ENCODE measurements at regions not wholly inside any gene's neighbourhood (a gene's known extent, or its start where the extent isn't known, plus 50 kb on each side); places are given as distances from the start of the nearest gene placed in this dataset.

DNA sequence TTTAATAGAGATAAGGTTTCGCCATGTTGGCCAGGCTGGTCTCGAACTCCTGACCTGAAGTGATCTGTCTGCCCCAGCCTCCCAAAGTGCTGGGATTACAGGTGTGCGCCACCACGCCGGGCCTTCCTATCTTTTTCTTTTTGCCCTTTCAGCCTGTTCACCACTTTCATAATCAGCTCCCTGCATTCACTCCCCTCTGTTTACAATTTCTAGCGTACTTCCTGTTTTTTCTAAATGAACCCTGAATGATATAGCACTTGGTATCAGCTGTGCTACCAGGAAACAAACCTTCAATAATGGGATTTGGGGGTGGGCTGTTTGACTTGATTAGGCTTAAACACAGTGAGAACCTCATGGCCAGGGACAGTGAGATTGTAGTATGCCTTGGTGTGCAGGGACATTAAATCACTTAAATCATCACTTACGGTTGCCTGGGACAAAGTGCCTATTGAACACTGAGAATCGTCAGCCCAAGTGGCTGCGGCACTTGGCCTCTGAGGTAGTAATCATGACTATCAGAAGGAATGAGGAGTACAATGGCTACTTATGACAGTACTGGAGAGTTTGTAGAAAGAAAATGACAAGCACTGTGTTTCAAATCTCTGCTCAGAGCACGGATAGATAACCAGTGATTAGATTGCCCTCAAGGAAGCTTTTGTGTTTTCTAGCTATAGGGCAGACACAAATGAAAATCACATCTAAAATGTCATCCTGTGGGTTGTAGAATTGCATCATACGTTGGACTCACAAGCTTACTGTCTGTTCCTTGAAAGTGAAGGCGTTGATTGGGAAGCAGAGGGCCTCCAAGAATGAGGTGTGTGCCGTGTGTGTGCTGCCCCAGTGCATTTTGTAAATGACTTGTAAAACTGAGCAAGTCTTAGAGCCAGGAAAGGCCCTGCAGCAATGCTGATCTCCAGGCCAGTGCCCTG is 661.8 kb downstream of the MATN1 start:
- no peak for DNase-seq

DNA sequence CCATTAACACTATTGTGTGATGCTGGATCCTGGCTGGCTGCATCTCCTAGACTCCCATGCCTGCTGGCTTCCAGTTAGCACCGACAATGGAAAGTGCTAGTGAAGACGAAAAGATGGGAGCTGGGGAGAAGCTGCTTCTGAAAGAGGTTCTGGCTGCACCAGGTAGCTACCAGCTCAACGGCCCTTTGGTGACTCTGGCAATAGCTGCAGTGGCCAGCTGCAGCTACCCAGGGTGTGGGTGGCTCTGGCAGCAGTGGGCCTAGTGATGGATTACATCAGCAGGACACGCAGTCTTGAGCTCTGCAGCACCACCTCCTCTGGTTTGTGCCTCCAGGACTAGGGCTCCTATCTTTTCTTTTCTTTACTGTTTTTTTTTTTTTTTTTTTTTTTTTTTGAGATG is 662.6 kb downstream of the MATN1 start:
- DNase-seq: no peak

DNA sequence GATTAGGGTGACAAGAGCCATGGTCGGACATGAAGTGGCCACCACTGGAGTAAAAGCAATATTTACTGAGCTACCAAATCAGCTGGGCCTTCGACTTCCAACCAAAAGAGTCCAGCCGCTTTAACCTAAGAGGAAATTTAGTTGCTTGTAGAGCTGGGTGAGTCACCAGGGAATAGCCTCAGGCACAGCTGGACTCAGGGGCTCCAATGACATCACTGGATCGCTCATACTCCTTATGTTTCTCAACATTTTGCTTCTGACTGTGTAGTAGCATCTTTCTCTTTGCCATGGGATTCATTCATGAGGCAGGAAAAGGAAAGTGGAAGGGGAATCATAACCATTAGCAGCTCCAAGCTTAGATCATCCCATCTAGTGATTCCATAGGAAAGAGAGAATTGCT is 664.4 kb downstream of the MATN1 start:
- DNase-seq: no peak

- no peak for DNase-seq
These were observed 669.3 kb downstream of the MATN1 start for GRCh38 chr1:30054126-30054525.

DNA sequence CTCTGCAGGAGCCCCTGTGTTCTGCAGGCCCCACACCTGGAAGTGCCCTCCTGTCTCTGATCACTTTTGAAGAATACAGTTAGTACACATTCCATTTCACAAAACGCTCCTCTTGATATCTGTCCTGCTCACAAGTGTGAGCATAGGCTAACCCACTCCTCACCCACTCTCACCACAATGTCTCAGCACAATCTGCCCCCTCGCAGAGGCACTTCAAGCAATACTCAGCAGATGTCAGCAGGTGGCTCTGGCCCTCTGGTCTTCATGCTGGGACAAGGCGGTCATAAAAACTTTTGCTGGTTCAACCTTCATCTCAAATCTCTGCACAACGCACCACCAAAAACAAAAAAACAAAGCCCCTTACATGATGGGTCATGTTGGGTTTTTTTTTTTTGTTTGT is 671.2 kb downstream of the MATN1 start:
- DNase-seq: no peak

- no peak for DNase-seq
These were observed 671.6 kb downstream of the MATN1 start for GRCh38 chr1:30051777-30052176.

- no peak for DNase-seq
These were observed 673.6 kb downstream of the MATN1 start for GRCh38 chr1:30049748-30050296.

- no peak for DNase-seq
These were observed 674.5 kb downstream of the MATN1 start for GRCh38 chr1:30048905-30049304.

GRCh38 chr1:30047576-30047975 is 675.8 kb downstream of the MATN1 start:
- no peak for DNase-seq

DNA sequence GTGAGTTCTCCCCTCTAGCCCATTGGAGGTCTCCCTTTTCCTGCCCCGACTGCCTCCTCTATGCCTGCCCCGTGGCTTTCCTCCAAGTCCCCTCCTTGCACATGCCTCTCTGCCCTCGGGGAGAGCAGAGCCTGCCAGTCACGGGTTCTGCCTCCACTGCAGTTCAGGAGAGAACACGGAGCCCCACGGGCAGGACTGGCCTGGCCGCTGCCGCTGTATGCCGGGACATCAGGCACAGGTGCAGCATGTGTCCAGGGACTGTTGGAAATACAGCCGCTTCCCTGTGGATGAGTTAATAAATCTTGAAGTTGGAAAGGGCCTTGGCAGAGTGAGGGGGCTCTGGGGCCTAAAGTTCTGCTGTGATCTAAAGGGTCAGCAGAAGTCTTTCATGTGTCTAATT is 676.6 kb downstream of the MATN1 start:
- DNase-seq: no peak

DNA sequence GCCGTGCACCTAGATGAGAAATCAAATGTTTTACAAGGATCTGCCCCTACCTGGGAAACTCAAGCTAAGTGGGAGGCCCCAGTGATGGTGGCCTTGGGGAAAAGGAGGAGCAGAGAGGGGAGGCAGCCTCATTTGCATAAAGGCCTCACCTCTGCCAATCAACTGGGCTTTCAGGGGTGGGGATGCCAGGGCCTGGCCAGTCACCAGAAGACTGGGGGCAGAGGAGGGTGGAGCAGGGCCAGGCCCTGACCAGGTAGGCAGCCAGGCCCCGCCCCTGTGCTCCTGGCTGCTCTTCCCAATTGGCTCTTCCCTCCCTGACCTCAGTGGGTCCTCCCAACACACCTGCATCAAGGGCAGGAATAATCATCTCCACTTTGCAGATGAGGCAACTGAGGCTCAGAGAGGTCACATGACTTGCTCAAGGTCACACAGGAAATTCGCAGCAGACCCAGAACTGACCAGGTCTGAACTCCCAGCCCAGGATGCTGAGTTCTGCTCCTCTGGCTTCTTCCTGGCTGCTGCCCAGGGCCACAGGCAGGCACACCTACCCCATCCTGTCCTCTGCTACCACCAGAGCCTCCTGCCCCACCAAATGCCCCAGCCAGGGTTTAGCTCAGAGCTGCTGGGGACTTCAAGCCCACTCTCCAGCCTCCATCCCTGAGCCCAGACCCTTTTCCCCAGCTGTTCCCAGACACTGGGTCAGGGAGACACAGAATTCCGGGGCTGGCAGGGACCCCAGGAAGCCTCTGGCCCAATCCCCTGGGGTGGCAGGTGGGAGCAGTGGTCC is 677.9 kb downstream of the MATN1 start:
- DNase-seq: no peak

DNA sequence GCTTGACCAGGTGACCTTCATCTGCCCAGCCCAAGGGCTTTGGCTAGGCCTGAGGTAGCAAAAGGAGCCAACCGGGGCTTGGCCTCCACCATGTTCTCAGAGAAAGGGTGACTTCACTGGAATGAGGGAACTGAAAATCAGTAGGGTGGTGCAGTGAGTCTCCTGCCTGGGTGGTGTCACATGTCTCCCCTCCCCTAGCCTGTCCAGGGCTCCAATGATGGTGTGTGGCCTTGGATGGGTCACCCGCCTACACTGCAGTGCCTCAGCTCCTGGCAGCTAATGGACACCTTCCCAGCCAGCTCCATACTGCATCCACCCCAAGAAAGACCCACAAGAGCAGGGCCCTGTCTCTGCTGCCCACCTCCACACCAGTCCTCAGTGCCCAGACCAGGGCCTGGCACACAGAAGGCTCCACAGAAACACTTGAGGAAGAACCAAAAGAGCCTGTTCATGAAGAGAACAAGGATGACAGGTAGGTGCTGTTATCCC is 678.7 kb downstream of the MATN1 start:
- DNase-seq: no peak

- no peak for DNase-seq
These were observed 679.5 kb downstream of the MATN1 start for GRCh38 chr1:30043731-30044408.

DNA sequence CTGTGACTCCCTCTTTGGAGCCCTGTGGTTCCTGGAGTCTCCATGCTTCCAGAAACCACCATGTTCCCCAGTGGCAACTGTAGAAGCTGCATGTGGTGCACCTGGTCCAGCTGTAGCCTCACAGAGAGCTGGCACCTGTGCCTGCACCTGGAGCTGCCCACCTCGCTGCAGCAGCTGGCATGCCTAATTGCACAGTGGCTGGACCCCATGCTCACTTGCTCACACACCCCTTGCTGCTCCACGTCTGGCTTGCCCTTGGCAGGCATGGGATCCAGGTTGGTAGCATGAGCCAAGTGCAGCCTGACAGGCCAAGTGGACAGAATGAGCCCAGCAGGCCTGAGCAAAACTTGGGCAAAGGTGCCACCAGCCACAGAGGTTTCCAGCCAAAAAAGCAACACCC is 680.1 kb downstream of the MATN1 start:
- DNase-seq: no peak

- DNase-seq: no peak
These were observed 680.8 kb downstream of the MATN1 start for GRCh38 chr1:30042438-30043147.

GRCh38 chr1:30041741-30042437 is 681.5 kb downstream of the MATN1 start:
- no peak for DNase-seq

DNA sequence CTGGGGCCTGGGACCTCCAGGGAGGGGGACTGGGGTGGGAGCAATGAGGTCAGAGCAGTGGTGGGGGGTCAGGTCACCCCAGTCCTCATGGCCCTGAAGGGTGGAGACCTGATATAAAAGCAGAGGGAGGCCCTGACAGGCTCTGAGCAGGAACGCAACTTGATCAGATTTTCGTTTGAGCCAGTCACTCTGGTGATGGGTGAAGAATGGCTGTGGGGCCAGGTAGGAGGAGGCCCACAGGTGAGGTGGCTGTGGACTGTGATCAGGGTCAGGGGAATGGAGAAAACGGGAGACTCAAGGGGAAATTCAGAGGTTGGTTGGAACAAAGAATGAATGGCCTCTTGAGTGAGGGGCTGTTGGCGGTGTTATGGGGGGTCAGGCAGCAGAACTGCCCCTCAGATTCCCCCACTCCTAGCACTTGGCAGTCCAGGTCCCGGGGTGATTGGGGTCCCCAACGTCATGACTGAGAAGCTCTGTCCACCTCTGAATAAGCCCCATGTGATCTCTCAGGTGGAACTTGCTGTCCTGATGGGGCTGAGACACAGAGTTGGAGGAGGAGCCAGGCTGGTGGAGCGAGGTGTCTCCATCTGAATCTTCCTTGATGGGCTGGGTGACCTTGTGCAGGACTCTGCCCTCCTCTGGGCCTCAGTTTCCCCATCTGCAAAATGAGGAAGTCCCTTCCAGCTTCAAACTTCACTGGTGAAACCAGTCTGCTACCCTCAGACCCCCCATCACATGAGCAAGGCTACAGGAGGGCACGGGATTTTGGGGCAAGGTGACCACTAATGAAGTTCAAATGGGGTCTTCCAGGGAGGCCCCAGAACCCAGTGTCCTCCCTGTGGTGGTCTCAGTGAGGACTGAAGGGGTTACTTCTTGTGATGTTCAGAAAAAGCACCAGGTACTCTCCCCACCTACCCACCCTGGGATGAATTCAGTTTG is 683.0 kb downstream of the MATN1 start:
- DNase-seq: no peak

DNA sequence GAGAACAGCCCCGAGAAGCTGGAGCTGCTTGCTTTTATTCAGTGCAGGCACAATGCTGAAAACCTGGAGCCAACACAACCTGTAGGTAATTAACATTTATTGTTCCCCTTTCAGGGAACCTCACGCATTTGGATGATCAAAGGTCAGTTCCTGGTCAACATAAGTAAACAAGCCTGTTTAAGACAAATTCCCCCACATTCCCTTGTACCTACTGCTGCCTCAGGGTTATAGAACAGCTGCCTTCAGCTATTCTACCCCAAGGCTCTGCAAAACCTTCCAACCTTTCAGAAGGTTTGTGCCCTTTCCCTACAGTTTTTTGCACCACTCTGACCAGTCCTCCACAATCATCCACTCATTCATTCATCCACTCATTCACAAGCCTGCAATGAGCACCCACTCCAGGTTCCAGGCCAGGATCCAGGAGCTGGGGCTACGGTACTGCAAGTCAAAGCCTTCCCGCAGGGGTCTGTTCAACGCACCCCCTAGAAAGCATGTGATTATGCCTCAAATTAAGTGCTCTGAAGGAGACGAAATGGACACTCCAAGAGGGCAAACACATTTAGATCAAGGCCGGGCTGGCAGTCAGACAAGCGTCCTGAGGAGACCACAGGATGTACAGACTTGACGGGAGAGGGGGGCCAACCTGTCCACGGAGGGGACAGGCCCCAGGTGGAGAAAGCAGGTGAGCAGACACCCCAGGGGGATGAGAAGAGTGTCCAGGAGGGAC is 683.9 kb downstream of the MATN1 start:
- DNase-seq: no peak

DNA sequence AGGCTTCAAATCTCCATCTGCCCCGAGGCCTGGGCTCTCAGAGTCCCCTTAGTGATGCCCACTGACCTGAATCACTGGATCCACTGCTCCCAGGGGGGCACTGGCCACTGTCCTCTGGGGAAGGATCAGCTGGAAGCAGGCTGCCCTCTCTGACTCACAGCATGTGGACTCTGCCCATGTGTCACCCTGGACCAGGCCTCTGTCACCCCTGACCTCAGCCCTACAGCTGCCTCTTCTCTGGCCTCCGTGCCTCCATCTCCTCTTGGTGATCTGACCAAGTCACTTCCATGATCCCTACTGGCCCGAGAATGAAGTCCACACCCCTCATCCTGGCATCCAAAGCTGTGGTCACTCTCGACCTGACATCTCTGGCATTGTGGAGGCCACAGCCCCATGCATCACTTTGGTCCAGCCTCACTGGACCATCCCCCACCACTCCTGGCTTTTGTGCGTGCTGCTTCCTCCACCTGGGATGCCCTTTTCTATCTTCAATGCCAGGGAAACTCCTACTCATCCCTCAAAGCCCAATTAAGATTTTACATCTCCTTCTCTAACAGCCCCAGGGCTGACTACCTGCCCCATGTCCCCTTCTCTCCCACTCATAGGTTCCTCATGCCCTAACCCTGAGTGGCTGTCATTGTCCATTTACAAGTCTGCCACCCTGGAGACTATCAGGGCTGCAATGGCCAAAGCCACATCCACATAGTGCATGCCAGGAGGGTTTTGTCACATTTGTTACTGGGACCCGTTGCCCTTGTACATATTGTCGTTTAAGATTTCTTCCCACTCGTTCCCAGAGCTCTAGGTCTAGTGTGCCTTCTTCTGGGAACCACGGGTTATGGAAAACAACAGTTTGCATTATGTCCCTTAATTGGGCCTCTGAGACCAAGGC is 685.0 kb downstream of the MATN1 start:
- no peak for DNase-seq

All from CD4-positive, alpha-beta T cell treated with Interleukin-12 subunit alpha and Interleukin-12 subunit beta, for 1 hour (primary cell).